ENCODE measurements at regions not wholly inside any gene's neighbourhood (a gene's known extent, or its start where the extent isn't known, plus 50 kb on each side); places are given as distances from the start of the nearest gene placed in this dataset.

DNA sequence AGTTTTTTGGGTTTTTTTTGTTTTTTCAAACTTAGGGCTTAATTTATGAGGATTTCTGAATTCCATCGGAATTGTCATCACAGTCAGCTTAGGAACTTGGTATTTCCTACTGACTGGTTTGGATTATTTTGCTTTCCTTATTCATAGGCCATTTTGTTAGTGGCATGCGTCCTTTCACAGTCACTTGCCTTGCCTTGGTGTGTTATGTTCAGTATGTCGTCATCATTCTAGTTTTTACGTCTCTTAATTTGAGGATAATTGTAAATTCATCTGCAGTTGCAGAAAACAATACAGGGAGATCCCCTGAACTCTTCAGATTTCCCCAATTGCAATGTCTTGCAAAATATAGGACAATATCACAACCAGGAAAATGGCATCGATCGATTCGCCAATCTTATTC is 485.3 kb downstream of the CBLN2 start:
- no peak for DNase-seq

DNA sequence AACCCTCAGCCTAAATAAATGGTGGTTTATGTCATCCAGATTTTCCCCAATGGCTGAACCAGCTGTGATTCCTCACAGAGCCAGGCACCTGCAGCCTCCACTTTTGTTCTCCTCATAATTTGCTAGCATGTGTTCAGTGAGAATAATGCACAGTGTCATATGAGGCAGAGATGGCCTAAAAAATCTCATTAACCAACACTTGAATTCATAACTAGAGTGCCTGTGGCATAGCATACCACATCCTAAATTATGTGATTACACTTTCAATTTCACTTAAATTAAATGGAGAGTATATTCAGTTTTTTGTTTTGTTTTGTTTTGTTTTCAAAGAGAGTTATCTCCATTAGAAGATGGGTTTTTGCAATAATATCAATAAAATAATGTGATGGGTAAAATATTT is 488.0 kb downstream of the CBLN2 start:
- no peak for DNase-seq

DNA sequence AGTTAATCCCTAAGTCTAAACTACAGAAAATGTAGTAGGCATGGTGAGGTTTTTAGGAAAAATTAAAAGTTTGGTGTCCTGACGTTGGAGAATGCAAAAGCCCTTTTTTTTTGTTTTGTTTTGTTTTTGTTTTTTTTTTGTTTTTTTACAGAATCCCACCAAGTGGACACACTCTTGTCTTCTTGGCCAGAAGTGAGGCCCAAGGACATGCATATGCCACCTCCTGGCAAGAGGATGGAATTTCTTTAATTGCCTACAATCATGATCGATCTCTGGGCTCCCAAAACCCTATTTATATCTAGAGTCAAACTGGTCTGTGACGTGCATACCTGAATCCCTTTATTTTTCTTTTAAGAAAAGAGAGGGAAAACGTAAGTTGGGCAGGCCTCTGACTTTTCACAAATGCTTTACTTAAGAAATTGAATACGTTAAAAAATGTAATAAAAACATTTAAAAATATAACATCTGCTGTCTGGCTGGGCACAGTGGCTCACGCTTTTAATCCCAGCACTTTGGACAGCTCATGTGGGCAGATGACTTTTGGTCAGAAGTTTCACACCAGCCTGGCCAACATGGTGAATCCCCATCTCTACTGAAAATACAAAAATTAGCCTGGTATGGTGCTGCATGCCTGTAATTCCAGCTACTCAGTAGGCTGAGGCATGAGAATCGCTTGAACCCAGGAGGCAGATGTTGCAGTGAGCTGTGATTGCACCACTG is 502.7 kb downstream of the CBLN2 start:
- DNase-seq = no peak

DNA sequence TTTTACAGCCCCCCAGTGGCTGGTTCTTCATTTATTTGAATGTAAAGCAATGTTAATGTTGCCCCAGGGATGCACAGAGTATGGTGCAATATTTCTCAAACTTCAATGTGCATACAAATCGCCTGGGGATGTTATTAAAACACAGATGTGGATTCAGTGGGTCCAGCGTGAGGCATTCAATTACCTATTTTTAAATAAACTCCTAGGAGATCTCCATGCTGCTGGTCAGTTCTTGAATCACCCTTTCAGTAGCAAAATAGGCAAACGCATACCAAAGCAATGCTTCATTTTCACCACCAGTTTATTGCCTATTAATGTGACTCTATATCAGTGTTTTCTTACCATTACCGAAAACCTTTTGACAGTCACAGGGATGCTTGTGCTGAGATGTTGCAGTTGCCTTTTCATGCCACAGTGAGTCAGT is 530.7 kb downstream of the CBLN2 start:
- no peak for DNase-seq

DNA sequence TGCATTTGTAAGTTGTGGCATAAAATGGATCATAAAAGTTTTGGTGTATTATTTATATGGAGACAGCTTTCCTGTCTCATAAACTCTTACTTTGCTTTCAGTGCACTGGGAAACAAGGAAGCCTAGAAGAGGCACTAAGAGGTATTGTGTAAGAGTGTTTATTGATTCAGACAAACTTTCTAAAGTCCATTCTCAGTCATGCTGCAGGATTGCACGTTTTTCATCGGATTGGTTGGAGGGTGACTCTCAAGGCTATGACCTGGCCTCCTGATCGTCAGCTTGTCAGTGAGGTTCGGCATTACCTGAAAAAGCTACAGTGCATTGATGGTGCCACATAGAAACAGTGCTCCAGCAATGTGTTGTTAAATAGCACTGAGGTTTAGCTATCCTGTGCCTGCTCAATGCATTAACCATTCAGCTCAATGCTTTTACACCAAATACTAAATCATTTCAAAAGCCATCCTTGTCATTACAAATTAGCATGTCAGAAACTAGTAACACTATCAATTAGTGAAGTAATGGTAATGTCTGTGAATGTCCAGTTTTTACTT is 545.5 kb downstream of the CBLN2 start:
- DNase-seq = no peak

DNA sequence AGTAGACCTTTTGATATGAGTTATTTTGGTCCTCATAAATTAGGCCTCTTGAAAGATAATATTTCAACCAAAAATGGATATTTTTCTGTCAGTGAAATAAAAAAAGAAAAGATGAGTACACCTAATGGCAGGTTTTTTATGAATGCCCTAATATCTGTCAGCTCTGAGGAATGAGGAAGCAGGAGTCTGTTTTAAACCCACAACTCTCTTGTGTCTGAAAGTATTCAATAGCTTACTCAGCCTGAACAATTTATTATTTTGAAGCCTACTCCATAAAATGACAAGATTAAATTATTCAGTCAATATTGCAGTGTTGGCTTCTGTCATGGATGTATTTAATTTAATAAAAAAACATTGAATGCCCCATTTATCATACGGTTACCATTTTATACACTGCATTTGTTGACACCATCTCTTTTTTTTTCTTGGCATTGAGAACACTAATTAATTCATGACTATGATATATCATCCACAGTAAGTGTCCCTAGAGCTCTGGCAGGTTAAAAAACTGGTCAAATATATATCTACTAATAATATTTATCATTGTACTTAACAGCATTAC is 548.2 kb downstream of the CBLN2 start:
- DNase-seq = no peak

DNA sequence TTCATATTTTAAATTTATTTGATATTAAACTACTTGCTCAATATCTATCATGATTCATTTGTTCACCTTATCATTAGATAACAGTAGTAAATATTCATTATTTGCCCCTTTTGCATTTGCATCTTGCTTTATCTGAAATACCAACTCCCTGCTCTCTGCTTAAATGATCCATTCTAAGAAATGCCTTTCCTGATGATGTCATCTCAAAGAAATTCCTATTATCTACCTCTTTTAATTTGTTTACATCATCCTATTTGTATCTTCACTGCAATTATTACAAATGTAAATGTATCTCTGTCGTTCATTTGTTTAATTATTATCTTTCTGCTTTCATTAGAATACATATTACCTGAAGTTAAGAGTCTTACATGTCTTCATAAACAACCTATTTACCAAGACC is 549.9 kb downstream of the CBLN2 start:
- no peak for DNase-seq

DNA sequence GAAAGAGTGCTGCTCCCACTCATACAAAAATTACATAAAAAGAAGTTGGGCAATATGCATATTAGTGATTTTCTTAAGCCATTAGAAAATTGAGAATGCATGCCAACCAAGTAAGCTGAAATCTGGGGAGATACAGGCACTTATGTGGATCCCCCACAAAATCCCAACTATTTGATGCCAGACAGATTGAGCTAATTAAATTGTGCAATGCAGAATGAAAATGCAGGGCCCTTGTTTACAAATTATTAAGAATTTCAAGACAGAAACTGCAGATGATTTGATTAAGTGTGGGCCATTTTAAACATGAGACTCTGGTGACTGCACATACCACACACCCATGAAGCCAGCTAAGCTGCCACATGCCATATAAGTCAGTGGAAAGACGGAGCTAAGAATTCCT is 554.5 kb downstream of the CBLN2 start:
- DNase-seq = no peak

DNA sequence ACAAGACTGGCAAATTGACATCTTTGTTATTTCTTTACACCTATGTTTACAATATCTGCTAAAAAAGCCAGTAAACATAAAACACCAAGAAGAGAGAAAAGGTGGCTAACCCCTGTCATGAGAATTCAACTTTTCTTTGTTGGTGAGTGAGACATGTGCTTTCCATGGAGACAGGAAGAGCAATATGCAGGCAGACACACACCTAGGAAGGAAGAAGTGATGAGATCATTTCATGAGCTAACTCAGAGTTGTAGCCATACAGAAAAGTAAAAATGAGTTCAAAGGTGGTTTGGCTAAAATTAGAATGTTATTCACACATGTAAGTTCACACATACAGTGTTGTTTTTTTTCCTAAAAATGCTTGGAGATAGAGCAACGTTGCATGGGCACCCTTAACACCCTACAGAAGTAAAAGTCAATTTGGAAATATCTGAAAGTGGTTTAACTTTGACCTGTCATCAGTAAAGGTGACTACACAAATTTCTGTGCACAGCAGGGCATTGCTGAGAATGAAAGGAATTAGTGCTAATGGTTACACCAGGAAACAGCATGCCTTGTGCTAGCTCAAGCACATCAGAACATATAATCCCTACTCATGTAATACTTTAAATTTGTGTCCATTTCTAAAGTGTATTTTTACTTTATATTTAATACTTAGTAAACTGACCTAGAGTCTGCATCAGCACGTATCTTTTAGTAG is 557.6 kb downstream of the CBLN2 start:
- DNase-seq = no peak

DNA sequence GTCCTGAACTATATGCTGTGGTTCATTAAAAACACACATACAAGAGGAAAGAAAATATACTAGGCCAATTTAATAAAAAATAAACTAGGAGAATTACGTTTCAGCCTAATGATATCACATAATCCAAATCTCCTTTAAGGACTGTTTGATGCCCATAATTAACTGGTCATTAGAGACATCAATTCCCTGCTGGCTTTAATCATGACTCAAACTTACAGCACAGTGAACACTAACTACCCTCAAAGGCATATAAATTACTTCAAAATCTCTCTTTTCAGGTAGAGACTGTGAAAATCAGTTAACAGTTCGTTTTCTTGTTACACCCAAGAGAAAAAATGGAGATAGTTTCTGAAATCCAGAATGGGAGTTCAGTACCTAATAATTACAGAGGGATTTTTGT is 567.4 kb downstream of the CBLN2 start:
- DNase-seq = no peak

DNA sequence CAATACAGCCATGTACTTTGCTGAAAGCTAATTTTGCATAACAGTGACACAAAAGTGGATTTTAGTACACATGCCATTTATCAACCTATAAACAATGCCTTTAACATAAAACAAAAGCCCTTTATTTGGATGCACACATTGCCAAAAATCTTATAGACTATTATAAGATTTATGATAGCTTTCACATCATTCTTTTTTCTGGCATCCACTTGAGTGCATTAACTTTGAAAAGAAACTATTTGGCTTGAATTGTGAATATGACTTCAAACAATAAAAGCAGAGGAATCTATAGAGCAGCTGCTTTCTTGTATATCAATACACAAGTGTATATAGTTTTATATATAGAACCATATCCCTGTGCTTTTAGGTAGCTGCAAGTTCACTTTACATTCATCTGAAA is 577.4 kb downstream of the CBLN2 start:
- no peak for DNase-seq

DNA sequence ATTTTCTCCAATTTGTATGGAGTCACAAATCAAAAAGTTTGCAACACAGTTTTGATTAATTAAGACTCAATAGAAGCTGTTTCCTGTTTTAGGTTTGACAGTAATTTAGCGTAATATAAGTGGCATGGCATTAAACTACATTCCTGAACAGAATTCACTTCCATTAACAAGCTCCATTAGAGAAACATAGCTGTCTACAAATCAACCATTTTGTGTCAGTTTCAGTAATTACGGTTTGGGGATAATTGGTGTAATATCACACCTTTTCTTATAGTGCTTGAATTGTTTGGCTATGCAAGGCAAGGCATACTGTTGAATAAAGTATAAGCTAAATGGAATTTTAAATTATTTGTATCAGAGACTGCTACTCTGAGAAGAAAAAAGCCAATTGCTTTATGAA is 585.5 kb downstream of the CBLN2 start:
- no peak for DNase-seq

DNA sequence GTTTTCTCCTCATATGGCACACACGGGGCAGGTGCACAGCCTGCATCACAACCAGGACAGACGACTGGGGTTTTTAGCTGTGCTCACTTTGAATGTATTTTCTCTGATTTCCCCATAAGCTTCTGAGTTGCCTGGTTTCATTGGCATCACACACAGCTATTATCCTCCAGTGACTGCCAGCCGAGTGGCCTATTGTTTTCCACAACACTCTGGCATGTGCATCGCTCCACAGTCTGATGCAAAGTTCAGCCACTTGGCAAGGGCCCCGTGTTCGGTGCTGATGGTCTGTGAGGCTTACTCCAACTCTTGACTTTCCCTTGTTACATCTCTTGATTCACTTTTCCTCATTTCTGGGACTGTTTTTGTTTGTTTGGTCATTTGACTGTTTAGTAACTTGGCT is 593.1 kb downstream of the CBLN2 start:
- DNase-seq = no peak

DNA sequence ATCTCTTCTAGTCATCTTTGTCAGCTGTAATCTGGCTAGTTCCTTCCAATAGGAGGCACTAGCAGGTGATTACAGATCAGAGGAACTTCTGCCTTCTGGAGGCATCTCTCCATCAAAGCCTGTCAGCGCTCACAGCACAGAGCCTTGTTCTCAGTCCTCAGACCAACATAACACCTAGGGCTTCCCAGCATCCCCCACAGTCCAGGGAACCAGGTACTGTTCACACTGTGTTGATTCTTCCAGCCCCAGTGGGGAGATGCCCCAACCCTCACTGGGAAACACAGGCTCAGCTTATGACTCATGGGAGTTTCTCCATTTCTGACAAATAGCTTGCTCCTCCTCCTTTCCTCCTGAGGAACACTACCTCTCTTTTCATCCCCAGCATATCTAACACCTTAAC is 601.7 kb downstream of the CBLN2 start:
- DNase-seq = no peak

DNA sequence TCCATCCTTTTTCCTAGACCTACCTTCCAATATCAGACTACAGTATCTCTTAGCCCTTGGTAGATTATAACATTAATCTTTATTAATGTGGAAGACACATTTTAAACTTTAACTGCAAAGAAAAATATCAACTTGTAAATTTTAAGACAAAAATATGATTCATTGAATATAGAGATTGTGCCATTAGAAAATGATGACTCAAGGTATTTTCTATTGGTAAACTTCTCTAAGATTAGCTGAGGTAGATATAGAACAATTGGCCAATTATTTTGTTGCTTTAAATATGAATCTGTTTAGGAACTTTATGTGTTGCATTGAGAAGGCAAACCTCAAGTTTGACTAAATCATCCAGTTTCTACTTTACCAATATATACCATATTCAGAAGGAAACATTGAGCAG is 604.7 kb downstream of the CBLN2 start:
- no peak for DNase-seq

DNA sequence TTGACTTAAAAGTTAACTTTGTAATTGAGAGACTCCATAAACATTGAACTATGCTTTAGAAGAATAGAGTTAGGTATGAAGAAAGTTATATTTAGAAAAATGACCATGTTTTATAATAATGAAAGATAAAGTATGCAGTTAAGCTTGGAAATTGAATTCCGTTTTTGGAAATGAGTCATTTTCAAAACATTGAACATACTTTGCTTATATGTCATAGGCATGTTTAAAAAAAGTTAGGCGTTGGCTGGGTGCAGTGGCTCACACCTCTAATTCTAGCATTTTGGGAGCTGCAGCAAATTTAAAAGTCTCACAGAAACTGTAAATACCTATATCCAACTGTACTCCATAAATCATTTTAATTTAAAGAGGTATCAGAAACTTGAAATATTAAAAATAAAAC is 607.4 kb downstream of the CBLN2 start:
- DNase-seq = no peak

DNA sequence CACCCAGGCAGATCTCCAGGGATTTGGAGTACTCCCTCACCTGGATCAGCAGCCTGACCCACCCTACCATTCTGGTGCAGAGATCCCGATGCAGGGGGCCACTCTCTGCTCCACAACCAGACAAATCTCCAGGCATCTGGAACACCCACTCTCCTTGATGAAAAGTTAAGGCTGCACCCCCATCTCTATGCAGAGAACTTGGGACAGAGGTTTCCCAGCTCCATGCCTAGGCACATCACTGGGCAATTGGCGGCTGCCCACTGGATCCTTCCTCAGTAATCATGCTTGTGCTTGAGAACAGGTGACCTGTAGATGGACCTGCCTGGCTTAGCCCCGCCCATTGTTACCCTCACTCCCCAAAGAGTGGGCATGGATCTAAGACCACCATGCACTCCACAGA is 624.9 kb downstream of the CBLN2 start:
- DNase-seq = no peak

DNA sequence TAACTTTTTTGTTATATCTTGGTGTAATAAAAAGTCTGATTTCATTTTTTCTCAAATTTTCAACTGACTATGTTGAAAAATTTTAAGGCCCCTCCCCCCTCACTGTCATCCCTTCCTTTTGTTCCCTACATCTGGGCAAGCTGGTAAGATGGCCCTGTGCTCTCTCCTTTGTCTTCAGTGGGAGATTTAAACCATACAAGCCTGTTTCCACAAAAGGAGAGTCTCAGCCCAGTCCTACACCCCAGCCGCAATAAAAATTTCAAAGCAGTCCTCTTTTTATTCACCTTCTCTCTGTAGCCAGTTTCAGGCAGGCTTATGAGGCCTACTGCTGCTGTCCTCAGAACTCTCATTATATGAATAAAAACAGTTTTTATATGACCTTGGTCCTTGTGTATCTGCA is 630.5 kb downstream of the CBLN2 start:
- no peak for DNase-seq

DNA sequence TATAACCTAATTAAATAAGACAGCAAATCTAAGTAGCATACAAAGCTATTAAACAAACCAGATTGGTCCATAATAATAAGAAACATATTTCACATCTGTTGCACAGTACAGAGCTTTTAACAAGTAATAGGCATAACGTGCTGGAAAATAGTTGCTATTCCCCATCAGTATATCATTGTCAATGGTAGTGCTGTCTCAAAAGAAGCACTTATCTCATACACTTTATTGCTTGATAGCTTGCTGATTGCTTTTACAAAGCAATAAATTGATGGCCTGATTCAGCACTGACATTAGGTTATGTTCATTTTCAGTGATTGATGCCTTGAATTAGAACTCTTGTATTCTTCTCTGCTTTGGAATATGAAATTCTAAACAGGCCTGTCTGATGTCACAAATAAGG is 641.7 kb downstream of the CBLN2 start:
- DNase-seq = no peak

DNA sequence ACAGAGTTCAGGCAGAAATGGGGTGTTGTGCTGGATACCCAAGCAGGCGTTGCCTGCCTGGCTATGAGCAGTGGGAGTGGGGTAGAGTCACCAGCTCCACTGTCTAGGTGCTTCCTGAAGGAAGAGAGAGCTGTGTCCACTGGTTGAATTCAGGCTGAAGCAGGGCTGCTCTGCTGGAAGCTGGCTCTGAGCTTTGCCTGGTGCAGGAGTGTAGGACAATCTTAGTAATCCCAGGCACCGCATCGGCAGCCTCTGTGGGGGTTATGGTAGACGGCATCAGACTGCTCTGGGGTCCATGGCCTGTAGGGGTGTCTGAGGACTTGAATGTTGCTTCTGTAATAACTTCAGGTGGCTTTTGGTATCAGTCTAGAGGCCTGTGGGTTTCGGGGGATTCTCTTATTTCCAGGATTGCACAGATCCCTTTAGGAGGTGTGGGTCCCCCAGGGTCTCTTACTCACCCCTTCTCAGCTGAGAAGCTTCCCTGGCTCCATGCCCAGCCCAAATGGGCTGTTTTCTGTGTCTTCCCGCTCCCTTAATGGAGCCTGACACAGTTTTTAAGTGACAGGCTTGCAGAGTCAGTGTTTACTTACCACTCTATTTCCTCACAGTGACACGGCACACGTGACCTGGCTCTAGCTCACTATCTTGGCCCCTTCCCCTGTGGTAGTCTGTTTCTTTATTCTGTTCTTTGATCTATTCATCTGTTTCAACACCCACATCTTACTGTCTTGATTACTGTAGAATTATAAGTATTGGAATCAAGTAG is 644.3 kb downstream of the CBLN2 start:
- DNase-seq = no peak

DNA sequence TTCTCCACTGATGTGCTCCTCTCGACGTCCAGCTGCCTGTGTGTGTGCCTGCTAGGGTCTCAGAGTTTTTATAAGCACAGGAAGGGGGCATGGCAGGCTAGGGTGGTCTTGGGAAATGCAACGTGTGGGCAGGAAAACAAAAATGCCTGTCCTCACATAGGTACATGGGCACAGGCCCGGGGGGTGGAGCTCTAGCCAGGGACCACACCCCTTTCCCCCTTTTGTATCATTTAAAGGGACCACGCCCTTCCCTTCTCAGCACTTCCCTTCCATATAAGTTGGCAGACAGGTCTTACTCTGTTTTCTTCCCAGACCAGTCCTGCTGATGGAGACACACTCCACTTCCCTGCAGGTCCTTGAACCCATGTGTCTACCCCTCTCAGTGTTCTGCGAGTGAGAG is 645.0 kb downstream of the CBLN2 start:
- DNase-seq = no peak

DNA sequence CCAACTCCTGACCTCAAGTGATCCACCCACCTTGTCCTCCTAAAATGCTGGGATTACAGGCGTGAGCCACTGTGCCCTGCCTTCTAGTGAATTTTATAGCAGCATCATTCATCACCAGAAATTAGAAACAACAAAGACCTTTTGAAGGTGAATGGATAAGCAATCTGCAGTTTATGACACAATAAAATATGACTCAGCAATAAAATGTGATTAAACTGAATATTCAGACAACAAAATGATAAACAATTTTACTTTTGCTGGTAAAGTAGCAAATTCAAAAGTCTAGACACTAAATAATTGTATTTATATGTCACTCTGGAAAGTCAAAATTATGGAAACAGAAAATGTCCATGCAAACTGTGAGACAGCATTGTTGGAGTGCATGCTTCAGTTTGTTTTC is 656.6 kb downstream of the CBLN2 start:
- DNase-seq = no peak

DNA sequence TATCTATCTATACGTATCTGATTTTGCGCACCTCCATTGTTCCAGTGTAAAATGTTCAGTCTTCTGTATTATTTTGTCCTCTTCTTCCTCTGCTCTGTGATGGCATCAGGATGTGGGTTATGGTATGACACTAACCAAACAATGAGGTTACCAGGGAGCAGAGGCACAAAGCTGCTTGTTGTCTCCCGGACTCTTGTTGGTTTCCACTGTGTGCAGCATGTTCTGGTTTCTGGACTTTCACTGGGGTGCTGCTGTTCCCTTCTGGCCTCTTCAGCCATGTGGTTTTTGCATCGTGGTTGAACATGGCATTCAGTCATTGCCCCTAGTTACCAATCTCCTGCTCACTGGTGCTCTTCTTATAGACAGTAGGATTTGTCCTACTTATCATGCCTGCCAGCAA is 665.9 kb downstream of the CBLN2 start:
- DNase-seq = no peak

DNA sequence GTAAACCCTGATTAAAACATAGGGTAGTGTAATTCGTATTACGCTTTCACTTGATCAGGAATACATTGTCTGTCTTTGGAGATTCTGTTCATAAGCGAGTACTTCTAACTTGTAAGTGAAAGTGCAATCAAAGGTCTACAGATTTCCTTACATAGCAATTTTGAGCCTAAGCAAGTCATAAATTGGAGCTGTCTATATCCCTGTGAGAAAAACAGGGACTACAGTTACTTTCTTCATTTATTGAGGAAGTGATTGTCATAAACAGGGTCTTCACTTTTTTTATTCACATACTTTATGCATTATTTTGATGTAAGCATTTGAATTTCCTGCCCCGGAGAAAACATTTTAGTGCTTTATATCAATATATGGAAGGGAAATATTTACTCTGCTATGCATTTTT is 670.4 kb downstream of the CBLN2 start:
- no peak for DNase-seq

All from suppressor macrophage treated with lipopolysaccharide for 4 hours (primary cell).